GM12878 (cell line): ENCODE measurements at regions not wholly inside any gene's neighbourhood (a gene's known extent, or its start where the extent isn't known, plus 50 kb on each side); places are given as distances from the start of the nearest gene placed in this dataset.
A peak's percentile ranks its signal among the peaks of the same experiment; 100 is the strongest.

ENCODE experiments used
- ATAC-seq: fragments of 200-7000 bp; cut with Tn5 transposase; 3 replicates; pipeline ENCODE4 v1.9.1; 2020; ENCODE audit warnings: mild to moderate bottlenecking, moderate library complexity
- BruUV-seq: library from RNA; stranded (reverse); fragments of 400-500 nt; replicated peaks from 2 replicates; lab custom pipeline; 2021; lab: Mats Ljungman, UMichigan
- CTCF ChIA-PET: fragments of 300-600 bp; sonication (Branson Sonifier 250); formaldehyde crosslinking; extraction: SDS; loops from one replicate; lab custom pipeline; 2021; ENCODE audit warnings: inconsistent platforms; lab: Yijun Ruan, JAX
- POLR2A ChIA-PET: fragments of 350-600 bp; formaldehyde crosslinking; extraction: SDS; loops from one replicate; lab custom pipeline; 2021; ENCODE audit warnings: inconsistent platforms; lab: Charles Lee
- RAD21 ChIA-PET: fragments of 300-600 bp; sonication (Branson Sonifier 250); formaldehyde crosslinking; loops from one replicate; lab custom pipeline; 2023; ENCODE audit warnings: antibody characterized with exemption; ENCODE audit not compliant: unreplicated experiment; lab: Charles Lee
- SMC1A ChIA-PET: fragments of 300-600 bp; sonication (Branson Sonifier 250); formaldehyde crosslinking; loops from one replicate; lab custom pipeline; 2023; ENCODE audit not compliant: unreplicated experiment, uncharacterized antibody; lab: Charles Lee
- DNase-seq: peaks from one replicate; pipeline ENCODE4 v3.0.0-alpha.2; 2011; ENCODE audit warnings: low read depth, low spot score
- FAIRE-seq: peaks from 3 replicates; lab custom pipeline; 2011; peaks lifted over from hg19 to GRCh38; lab: Jason Lieb, UNC
- H2AFZ ChIP-seq: 2 replicates; pipeline ENCODE4 v1.6.0; 2011; ENCODE audit warnings: low read depth, low read length, control low read depth; ENCODE audit not compliant: control insufficient read depth
- H3K27ac ChIP-seq: 2 replicates; pipeline ENCODE4 v1.5.1; 2011; ENCODE audit warnings: control low read depth; ENCODE audit not compliant: control insufficient read depth, insufficient read depth
- H3K27me3 ChIP-seq, 2 experiments: replicated peaks in 1 of 2; 2 replicates each; pipeline versions ENCODE4 v1.6.0 to v1.6.1; 2011; ENCODE audit warnings: low read length in 1 of 2; ENCODE audit not compliant: control insufficient read depth in 2 of 2, insufficient read depth in 2 of 2
- H3K36me3 ChIP-seq, 2 experiments: 2 replicates each; pipeline ENCODE4 v1.5.1; 2011; ENCODE audit warnings: low read length in 1 of 2; ENCODE audit not compliant: control insufficient read depth in 2 of 2, insufficient read depth in 2 of 2
- H3K4me1 ChIP-seq: 2 replicates; pipeline ENCODE4 v1.6.1; 2011; ENCODE audit warnings: mild to moderate bottlenecking, low read length, moderate library complexity, mixed read lengths; ENCODE audit not compliant: control insufficient read depth, insufficient read depth
- H3K4me2 ChIP-seq: 2 replicates; pipeline ENCODE4 v1.6.0; 2011; ENCODE audit warnings: control low read depth; ENCODE audit not compliant: control insufficient read depth, insufficient read depth
- H3K4me3 ChIP-seq: fragments of 200-600 bp; sonication (generic); 2 replicates; pipeline ENCODE4 v1.5.1; 2016
- H3K79me2 ChIP-seq: 2 replicates; pipeline ENCODE4 v1.6.0; 2011; ENCODE audit warnings: low read length; ENCODE audit not compliant: control insufficient read depth, insufficient read depth
- H3K9ac ChIP-seq: 2 replicates; pipeline ENCODE4 v1.8.0; 2011; ENCODE audit warnings: low read length, control low read depth, mixed read lengths; ENCODE audit not compliant: control insufficient read depth, insufficient read depth
- H3K9me3 ChIP-seq: replicated peaks from 3 replicates; pipeline ENCODE4 v1.5.1; 2011; ENCODE audit warnings: mild to moderate bottlenecking, low read length; ENCODE audit not compliant: control insufficient read depth, insufficient read depth
- H4K20me1 ChIP-seq: 2 replicates; pipeline ENCODE4 v1.6.0; 2011; ENCODE audit not compliant: control insufficient read depth, insufficient read depth
- BACH1 ChIP-seq: fragments of 450-650 bp; IDR thresholded peaks from 2 replicates; pipeline ENCODE4 v1.6.1; 2017; ENCODE audit warnings: mild to moderate bottlenecking, borderline replicate concordance
- BHLHE40 ChIP-seq, 2 experiments: fragments of 450-650 bp in 1 of 2; IDR thresholded peaks; 2 replicates each; pipeline ENCODE4 v1.6.1; 2011 to 2017; ENCODE audit warnings: low read depth in 2 of 2, borderline replicate concordance in 1 of 2, improper control_type of control experiment in 1 of 2, low read length in 1 of 2, mild to moderate bottlenecking in 1 of 2
- CBFB ChIP-seq: IDR thresholded peaks from 2 replicates; pipeline ENCODE4 v1.6.1; 2016; ENCODE audit warnings: antibody characterized with exemption, low read depth
- MTA2 ChIP-seq: fragments of 450-650 bp; IDR thresholded peaks from 2 replicates; pipeline ENCODE4 v1.6.1; 2016; ENCODE audit warnings: low read depth, mild to moderate bottlenecking, moderate library complexity
- NFXL1 ChIP-seq: fragments of 450-650 bp; IDR thresholded peaks from 2 replicates; pipeline ENCODE4 v1.6.1; 2017; ENCODE audit warnings: antibody characterized with exemption, mild to moderate bottlenecking, borderline replicate concordance
- POLR2AphosphoS5 ChIP-seq: IDR thresholded peaks from 2 replicates; pipeline ENCODE4 v1.6.1; 2011; ENCODE audit warnings: mild to moderate bottlenecking, low read length, inconsistent platforms
- SMARCA5 ChIP-seq: fragments of 450-650 bp; IDR thresholded peaks from 2 replicates; pipeline ENCODE4 v1.6.1; 2017; ENCODE audit warnings: mild to moderate bottlenecking
- SPI1 ChIP-seq: IDR thresholded peaks from 2 replicates; pipeline ENCODE4 v1.6.1; 2011; ENCODE audit warnings: low read depth, mild to moderate bottlenecking, low read length, moderate library complexity, borderline replicate concordance; ENCODE audit not compliant: insufficient read depth
- SREBF1 ChIP-seq: IDR thresholded peaks from 2 replicates; pipeline ENCODE4 v1.6.1; 2012; ENCODE audit warnings: mild to moderate bottlenecking, low read length
- STAT1 ChIP-seq: fragments of 450-650 bp; conservative IDR thresholded peaks from 2 replicates; pipeline ENCODE4 v1.6.1; 2014; ENCODE audit warnings: antibody characterized with exemption, mild to moderate bottlenecking
- WRNIP1 ChIP-seq: IDR thresholded peaks from 2 replicates; pipeline ENCODE4 v1.6.1; 2011; ENCODE audit warnings: low read depth, low read length, improper control_type of control experiment, borderline replicate concordance
- ZBED1 ChIP-seq: IDR thresholded peaks from 2 replicates; pipeline ENCODE4 v1.6.1; 2016; ENCODE audit warnings: borderline replicate concordance
- ZNF622 ChIP-seq: fragments of 450-650 bp; IDR thresholded peaks from 2 replicates; pipeline ENCODE4 v1.6.1; 2017; ENCODE audit warnings: mild to moderate bottlenecking, inconsistent platforms
- in situ Hi-C: fragments of 300-500 bp; cut with MboI; formaldehyde crosslinking; loops from 9 replicates; pipeline ENCODE4 v1.14.3; 2018; ENCODE audit warnings: mixed read lengths
- intact Hi-C: fragments of 100-400 bp; cut with micrococcal nuclease; formaldehyde crosslinking; loops from one replicate; pipeline ENCODE4 v1.14.2; 2022; ENCODE audit not compliant: unreplicated experiment
- TF ChIP-seq, protein P1 (sequence below), 3 experiments: IDR thresholded peaks in 2 of 3; conservative IDR thresholded peaks in 1 of 3; 2 replicates each; pipeline ENCODE4 v1.5.1; 2011; ENCODE audit warnings: low read depth in 3 of 3, low read length in 3 of 3, mild to moderate bottlenecking in 3 of 3, control low read depth in 2 of 3, moderate library complexity in 2 of 3, inconsistent platforms in 1 of 3, mixed read lengths in 1 of 3; ENCODE audit not compliant: control insufficient read depth in 2 of 3, insufficient read depth in 1 of 3; ENCODE audit errors: extremely low read depth in 1 of 3
- TF ChIP-seq, protein P2 (sequence below): fragments of 450-650 bp; formaldehyde crosslinking; IDR thresholded peaks from 2 replicates; pipeline ENCODE4 v1.5.0; 2022; ENCODE audit warnings: mild to moderate bottlenecking, missing genetic modification characterization

DNA sequence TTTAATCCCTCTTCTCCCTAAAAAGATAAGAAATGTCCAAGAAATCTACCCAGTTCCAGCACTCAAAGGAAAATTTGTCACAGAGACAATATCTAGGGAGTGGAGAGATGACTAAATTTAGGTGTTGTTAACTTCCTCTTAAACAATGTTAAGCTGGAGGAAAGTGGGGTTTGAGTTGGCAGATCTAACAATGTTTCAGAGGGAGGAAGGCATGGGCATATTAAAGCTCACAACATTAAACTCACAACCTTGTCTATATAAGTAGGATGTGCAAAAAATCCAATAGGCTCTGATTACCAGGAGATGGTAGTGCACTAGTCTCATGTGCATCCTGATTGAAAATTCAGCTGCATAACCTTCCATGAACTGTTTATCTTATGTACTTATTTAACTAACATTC, 190.1 kb downstream of the BARHL2 start:
- no peaks in the 10 kb centered on the region for H3K4me1 ChIP-seq
- no peak for TF ChIP-seq SMARCA5
- no peak for TF ChIP-seq ZBED1
- TF ChIP-seq POLR2AphosphoS5: no peak
- ChIA-PET SMC1A (interaction anchor here (0.9 to 11.4 kb wide), 13 partner anchors 10 to 53 kb away, joined by 3 to 111 read pairs (median 7); no protein-coding TSS in a partner anchor), CTCF (interaction anchor here (0.7 to 6.5 kb wide), 10 partner anchors 8 to 75 kb away, joined by 3 to 52 read pairs (median 6); no protein-coding TSS in a partner anchor), RAD21 (interaction anchor here (0.8 to 4.1 kb wide), 9 partner anchors 8 to 395 kb away, joined by 3 to 48 read pairs (median 8); no protein-coding TSS in a partner anchor), POLR2A (interaction anchor here (0.7 to 7.2 kb wide), 8 partner anchors 8 to 50 kb away, joined by 3 to 54 read pairs (median 10); no protein-coding TSS in a partner anchor)
- H3K36me3 ChIP-seq: no peaks in the 10 kb centered on the region
- no peaks in the 10 kb centered on the region for H3K9me3 ChIP-seq
- no TSS peak for BruUV-seq
- ATAC-seq (peak; percentile 57), FAIRE-seq (no peak), DNase-seq (no peak)
- in situ Hi-C loops: no loop called here
- no peak overlapping the region for H3K4me2 ChIP-seq
- H3K4me3 ChIP-seq: no peak overlapping the region
- no peaks in the 10 kb centered on the region for H3K27me3 ChIP-seq
- intact Hi-C loops: no loop called here
- no peak overlapping the region for H2AFZ ChIP-seq
- no peak overlapping the region for H3K27ac ChIP-seq
- H3K79me2 ChIP-seq: no peaks in the 10 kb centered on the region
- no peaks in the 10 kb centered on the region for H4K20me1 ChIP-seq
- H3K9ac ChIP-seq: no peak overlapping the region

DNA sequence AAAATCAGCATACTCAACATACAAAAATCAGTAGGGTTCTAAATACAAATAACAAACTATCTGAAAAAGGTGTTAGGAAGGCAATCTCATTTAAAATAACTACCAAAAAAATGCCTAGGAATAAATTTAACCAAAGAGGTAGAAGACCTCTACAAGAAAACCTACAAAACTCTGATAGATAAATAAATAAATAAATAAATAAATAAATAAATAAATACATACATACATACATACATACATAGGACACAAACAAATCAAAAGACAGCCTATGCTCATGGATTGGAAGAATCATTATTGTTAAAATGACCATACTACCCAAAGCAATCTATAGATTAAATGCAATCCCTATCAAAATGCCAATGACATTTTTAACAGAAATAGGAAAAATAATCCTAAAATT, 194.7 kb downstream of the BARHL2 start:
- no peaks in the 10 kb centered on the region for H3K9me3 ChIP-seq
- FAIRE-seq: no peak
- no peak overlapping the region for H3K27ac ChIP-seq
- ChIA-PET CTCF (no interaction called here), POLR2A (no interaction called here), RAD21 (no interaction called here), SMC1A (no interaction called here)
- no peak for DNase-seq
- no peak overlapping the region for H2AFZ ChIP-seq
- no peaks in the 10 kb centered on the region for H3K79me2 ChIP-seq
- no peaks in the 10 kb centered on the region for H3K36me3 ChIP-seq
- intact Hi-C loops: no loop called here
- BruUV-seq: no TSS peak
- in situ Hi-C loops: no loop called here
- no peak for ATAC-seq
- no peaks in the 10 kb centered on the region for H4K20me1 ChIP-seq
- H3K27me3 ChIP-seq: no peaks in the 10 kb centered on the region
- H3K4me1 ChIP-seq: no peaks in the 10 kb centered on the region
- no peak overlapping the region for H3K9ac ChIP-seq
- no peak overlapping the region for H3K4me2 ChIP-seq
- no peak overlapping the region for H3K4me3 ChIP-seq
- TF ChIP-seq NFXL1 (no peak), BHLHE40 (IDR thresholded peaks at IDR 0.05; ENCODE audit: borderline replicate concordance in 1 of 2, low read depth in 2 of 2, low read length in 1 of 2) (no peak), STAT1 (no peak), BACH1 (no peak), CBFB (no peak), SPI1 (no peak), ZNF622 (no peak), SREBF1 (no peak), MTA2 (no peak), WRNIP1 (no peak)
- TF ChIP-seq, protein P1, sequence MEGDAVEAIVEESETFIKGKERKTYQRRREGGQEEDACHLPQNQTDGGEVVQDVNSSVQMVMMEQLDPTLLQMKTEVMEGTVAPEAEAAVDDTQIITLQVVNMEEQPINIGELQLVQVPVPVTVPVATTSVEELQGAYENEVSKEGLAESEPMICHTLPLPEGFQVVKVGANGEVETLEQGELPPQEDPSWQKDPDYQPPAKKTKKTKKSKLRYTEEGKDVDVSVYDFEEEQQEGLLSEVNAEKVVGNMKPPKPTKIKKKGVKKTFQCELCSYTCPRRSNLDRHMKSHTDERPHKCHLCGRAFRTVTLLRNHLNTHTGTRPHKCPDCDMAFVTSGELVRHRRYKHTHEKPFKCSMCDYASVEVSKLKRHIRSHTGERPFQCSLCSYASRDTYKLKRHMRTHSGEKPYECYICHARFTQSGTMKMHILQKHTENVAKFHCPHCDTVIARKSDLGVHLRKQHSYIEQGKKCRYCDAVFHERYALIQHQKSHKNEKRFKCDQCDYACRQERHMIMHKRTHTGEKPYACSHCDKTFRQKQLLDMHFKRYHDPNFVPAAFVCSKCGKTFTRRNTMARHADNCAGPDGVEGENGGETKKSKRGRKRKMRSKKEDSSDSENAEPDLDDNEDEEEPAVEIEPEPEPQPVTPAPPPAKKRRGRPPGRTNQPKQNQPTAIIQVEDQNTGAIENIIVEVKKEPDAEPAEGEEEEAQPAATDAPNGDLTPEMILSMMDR (IDR thresholded peaks at IDR 0.05 in 2 of 3, conservative IDR thresholded peaks at IDR 0.05 in 1 of 3; ENCODE audit: control insufficient read depth in 2 of 3, extremely low read depth in 1 of 3, insufficient read depth in 1 of 3, low read depth in 3 of 3, low read length in 3 of 3): no peak
- TF ChIP-seq, protein P2, sequence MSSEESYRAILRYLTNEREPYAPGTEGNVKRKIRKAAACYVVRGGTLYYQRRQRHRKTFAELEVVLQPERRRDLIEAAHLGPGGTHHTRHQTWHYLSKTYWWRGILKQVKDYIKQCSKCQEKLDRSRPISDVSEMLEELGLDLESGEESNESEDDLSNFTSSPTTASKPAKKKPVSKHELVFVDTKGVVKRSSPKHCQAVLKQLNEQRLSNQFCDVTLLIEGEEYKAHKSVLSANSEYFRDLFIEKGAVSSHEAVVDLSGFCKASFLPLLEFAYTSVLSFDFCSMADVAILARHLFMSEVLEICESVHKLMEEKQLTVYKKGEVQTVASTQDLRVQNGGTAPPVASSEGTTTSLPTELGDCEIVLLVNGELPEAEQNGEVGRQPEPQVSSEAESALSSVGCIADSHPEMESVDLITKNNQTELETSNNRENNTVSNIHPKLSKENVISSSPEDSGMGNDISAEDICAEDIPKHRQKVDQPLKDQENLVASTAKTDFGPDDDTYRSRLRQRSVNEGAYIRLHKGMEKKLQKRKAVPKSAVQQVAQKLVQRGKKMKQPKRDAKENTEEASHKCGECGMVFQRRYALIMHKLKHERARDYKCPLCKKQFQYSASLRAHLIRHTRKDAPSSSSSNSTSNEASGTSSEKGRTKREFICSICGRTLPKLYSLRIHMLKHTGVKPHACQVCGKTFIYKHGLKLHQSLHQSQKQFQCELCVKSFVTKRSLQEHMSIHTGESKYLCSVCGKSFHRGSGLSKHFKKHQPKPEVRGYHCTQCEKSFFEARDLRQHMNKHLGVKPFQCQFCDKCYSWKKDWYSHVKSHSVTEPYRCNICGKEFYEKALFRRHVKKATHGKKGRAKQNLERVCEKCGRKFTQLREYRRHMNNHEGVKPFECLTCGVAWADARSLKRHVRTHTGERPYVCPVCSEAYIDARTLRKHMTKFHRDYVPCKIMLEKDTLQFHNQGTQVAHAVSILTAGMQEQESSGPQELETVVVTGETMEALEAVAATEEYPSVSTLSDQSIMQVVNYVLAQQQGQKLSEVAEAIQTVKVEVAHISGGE (CRISPR knock-in tag): no peak
